ENCODE measurements at regions not wholly inside any gene's neighbourhood (a gene's known extent, or its start where the extent isn't known, plus 50 kb on each side); places are given as distances from the start of the nearest gene placed in this dataset.

- DNase-seq = no peak
Observed at GRCh38 chr11:37089439-37089838, 491.4 kb upstream of the RAG2 start.

- peak; percentile 7 for DNase-seq
Observed at GRCh38 chr11:37088573-37088910, 490.5 kb upstream of the RAG2 start.

- DNase-seq = no peak
Observed at GRCh38 chr11:37087650-37088572, 489.9 kb upstream of the RAG2 start.

GRCh38 chr11:37078521-37078920 is 480.5 kb upstream of the RAG2 start:
- no peak for DNase-seq

GRCh38 chr11:37076866-37077265 is 478.8 kb upstream of the RAG2 start:
- DNase-seq = no peak

GRCh38 chr11:37072538-37073055 is 474.6 kb upstream of the RAG2 start:
- DNase-seq = no peak

- DNase-seq = no peak
Observed at GRCh38 chr11:37050311-37050710, 452.3 kb upstream of the RAG2 start.

- DNase-seq = no peak
Observed at GRCh38 chr11:37040921-37041320, 442.9 kb upstream of the RAG2 start.

- no peak for DNase-seq
Observed at GRCh38 chr11:37038911-37039310, 440.9 kb upstream of the RAG2 start.

GRCh38 chr11:37026741-37027140 is 428.7 kb upstream of the RAG2 start:
- no peak for DNase-seq

GRCh38 chr11:37026326-37026725 is 428.3 kb upstream of the RAG2 start:
- no peak for DNase-seq

- no peak for DNase-seq
Observed at GRCh38 chr11:37006563-37006962, 408.5 kb upstream of the RAG2 start.

- DNase-seq = no peak
Observed at GRCh38 chr11:37002831-37003230, 404.8 kb upstream of the RAG2 start.

- no peak for DNase-seq
Observed at GRCh38 chr11:36997656-36998055, 399.6 kb upstream of the RAG2 start.

GRCh38 chr11:36996795-36997194 is 398.8 kb upstream of the RAG2 start:
- DNase-seq = no peak

- no peak for DNase-seq
Observed at GRCh38 chr11:36994208-36994607, 396.2 kb upstream of the RAG2 start.

- no peak for DNase-seq
Observed at GRCh38 chr11:36988556-36988955, 390.5 kb upstream of the RAG2 start.

GRCh38 chr11:36985562-36985961 is 387.5 kb upstream of the RAG2 start:
- no peak for DNase-seq

- DNase-seq = no peak
Observed at GRCh38 chr11:36976741-36977140, 378.7 kb upstream of the RAG2 start.

- no peak for DNase-seq
Observed at GRCh38 chr11:36974771-36975170, 376.7 kb upstream of the RAG2 start.

GRCh38 chr11:36953976-36954375 is 355.9 kb upstream of the RAG2 start:
- DNase-seq = peak; percentile 1

- DNase-seq = no peak
Observed at GRCh38 chr11:36948460-36949127, 350.6 kb upstream of the RAG2 start.

GRCh38 chr11:36945384-36945783 is 347.3 kb upstream of the RAG2 start:
- DNase-seq = peak; percentile 63

GRCh38 chr11:36933481-36933880 is 335.4 kb upstream of the RAG2 start:
- no peak for DNase-seq

All from DMS53 (cell line).